IMR-90 (cell line): ENCODE measurements at regions not wholly inside any gene's neighbourhood (a gene's known extent, or its start where the extent isn't known, plus 50 kb on each side); places are given as distances from the start of the nearest gene placed in this dataset.
"Not testable (repeated sequence)": the region's sequence is repeated elsewhere in the genome, so short reads cannot be mapped to it uniquely, and the experiment has no call there.

Experiments used
- ATAC-seq: fragments of 200-7000 bp; cut with Tn5 transposase; 2 replicates; pipeline ENCODE4 v1.9.1; 2020; ENCODE audit warnings: low read depth, mild to moderate bottlenecking, moderate library complexity
- BruUV-seq: library from RNA; stranded (reverse); fragments of 400-500 nt; replicated peaks from 2 replicates; lab custom pipeline; 2021; lab: Mats Ljungman, UMichigan
- CTCF ChIA-PET: fragments of 300-600 bp; formaldehyde crosslinking; extraction: SDS; loops from one replicate; lab custom pipeline; 2021; ENCODE audit warnings: antibody characterized with exemption; lab: Yijun Ruan, JAX
- POLR2A ChIA-PET: fragments of 300-600 bp; sonication (Branson Sonifier 250); formaldehyde crosslinking; loops from one replicate; lab custom pipeline; 2022; ENCODE audit warnings: antibody characterized with exemption; ENCODE audit not compliant: unreplicated experiment; lab: Charles Lee
- DNase-seq: peaks from one replicate; pipeline ENCODE4 v3.0.0; 2013
- H2AFZ ChIP-seq: replicated peaks from 2 replicates; pipeline ENCODE3; 2013; ENCODE audit warnings: low read length, mild to moderate bottlenecking; ENCODE audit not compliant: poor library complexity
- H2AK5ac ChIP-seq: 2 replicates; pipeline ENCODE4 v1.6.1; 2013; ENCODE audit warnings: low read depth, low read length, inconsistent platforms
- H2AK9ac ChIP-seq: replicated peaks from 2 replicates; pipeline ENCODE3; 2013; ENCODE audit warnings: mild to moderate bottlenecking, low read depth, low read length, moderate library complexity; ENCODE audit not compliant: poor library complexity
- H2BK120ac ChIP-seq: 2 replicates; pipeline ENCODE4 v1.6.1; 2013; ENCODE audit warnings: low read depth, low read length, inconsistent platforms
- H2BK15ac ChIP-seq: 3 replicates; pipeline ENCODE4 v1.6.1; 2013; ENCODE audit warnings: low read depth, low read length, inconsistent platforms
- H2BK20ac ChIP-seq: 2 replicates; pipeline ENCODE4 v1.6.1; 2013; ENCODE audit warnings: low read depth, mild to moderate bottlenecking, inconsistent platforms, low read length, moderate library complexity
- H2BK5ac ChIP-seq: 2 replicates; pipeline ENCODE4 v1.6.1; 2013; ENCODE audit warnings: mild to moderate bottlenecking, low read depth, low read length, inconsistent platforms; ENCODE audit not compliant: poor library complexity, severe bottlenecking
- H3K14ac ChIP-seq: replicated peaks from 2 replicates; pipeline ENCODE4 v1.6.1; 2013; ENCODE audit warnings: low read depth, low read length, inconsistent platforms
- H3K18ac ChIP-seq: 2 replicates; pipeline ENCODE4 v1.6.1; 2013; ENCODE audit warnings: low read depth, low read length, control low read depth
- H3K23ac ChIP-seq: 2 replicates; pipeline ENCODE4 v1.6.1; 2013; ENCODE audit warnings: low read depth, low read length, inconsistent platforms
- H3K27ac ChIP-seq: 2 replicates; pipeline ENCODE4 v1.5.1; 2013; ENCODE audit warnings: mild to moderate bottlenecking, control low read depth, low read length; ENCODE audit not compliant: insufficient read depth
- H3K27me3 ChIP-seq: 2 replicates; pipeline ENCODE4 v1.6.1; 2013; ENCODE audit warnings: low read length; ENCODE audit not compliant: control insufficient read depth, insufficient read depth
- H3K36me3 ChIP-seq: 2 replicates; pipeline ENCODE4 v1.6.1; 2013; ENCODE audit warnings: low read length, mixed read lengths; ENCODE audit not compliant: control insufficient read depth, insufficient read depth
- H3K4ac ChIP-seq: 2 replicates; pipeline ENCODE4 v1.6.1; 2013; ENCODE audit warnings: low read depth, low read length, inconsistent platforms
- H3K4me1 ChIP-seq: 2 replicates; pipeline ENCODE4 v1.6.1; 2013; ENCODE audit warnings: low read length, mixed read lengths; ENCODE audit not compliant: control insufficient read depth, insufficient read depth
- H3K4me2 ChIP-seq: 2 replicates; pipeline ENCODE4 v1.6.1; 2013; ENCODE audit warnings: low read depth, mild to moderate bottlenecking, control low read depth, low read length, moderate library complexity
- H3K4me3 ChIP-seq: 2 replicates; pipeline ENCODE4 v1.5.1; 2013; ENCODE audit warnings: low read depth, mild to moderate bottlenecking, control low read depth, low read length, moderate library complexity; ENCODE audit not compliant: insufficient read depth
- H3K56ac ChIP-seq: 2 replicates; pipeline ENCODE4 v1.6.1; 2013; ENCODE audit warnings: low read length, inconsistent platforms; ENCODE audit not compliant: insufficient read depth; ENCODE audit errors: extremely low read depth
- H3K79me1 ChIP-seq, 2 experiments: 2 replicates each; pipeline ENCODE4 v1.6.1; 2013; ENCODE audit warnings: low read length in 2 of 2, inconsistent platforms in 1 of 2, low read depth in 1 of 2
- H3K9ac ChIP-seq: 2 replicates; pipeline ENCODE4 v1.6.1; 2013; ENCODE audit warnings: low read depth, low read length, control low read depth
- H3K9me1 ChIP-seq: 2 replicates; pipeline ENCODE4 v1.6.1; 2013; ENCODE audit warnings: low read length, inconsistent platforms; ENCODE audit not compliant: insufficient read depth
- H3K9me3 ChIP-seq: 2 replicates; pipeline ENCODE4 v1.6.1; 2013; ENCODE audit warnings: low read length; ENCODE audit not compliant: control insufficient read depth, insufficient read depth
- H4K20me1 ChIP-seq: 2 replicates; pipeline ENCODE4 v1.6.1; 2013; ENCODE audit warnings: low read length, inconsistent platforms; ENCODE audit not compliant: insufficient read depth
- H4K5ac ChIP-seq: 2 replicates; pipeline ENCODE4 v1.6.1; 2013; ENCODE audit warnings: mild to moderate bottlenecking, low read depth, low read length, control low read depth
- H4K8ac ChIP-seq, 2 experiments: 2 replicates each; pipeline ENCODE4 v1.6.1; 2013; ENCODE audit warnings: low read depth in 2 of 2, low read length in 2 of 2, control low read depth in 1 of 2, inconsistent platforms in 1 of 2
- H4K91ac ChIP-seq: 2 replicates; pipeline ENCODE4 v1.6.1; 2013; ENCODE audit warnings: low read depth, low read length, inconsistent platforms; ENCODE audit not compliant: insufficient read depth
- CEBPB ChIP-seq: IDR thresholded peaks from 2 replicates; pipeline ENCODE4 v1.6.1; 2012; ENCODE audit warnings: low read depth, low read length, improper control_type of control experiment
- MAFK ChIP-seq: IDR thresholded peaks from 2 replicates; pipeline ENCODE4 v1.6.1; 2012; ENCODE audit warnings: low read depth, low read length, improper control_type of control experiment
- MAZ ChIP-seq: IDR thresholded peaks from 2 replicates; pipeline ENCODE4 v1.6.1; 2012; ENCODE audit warnings: low read depth, mild to moderate bottlenecking, low read length, improper control_type of control experiment, moderate library complexity, borderline replicate concordance
- NFE2L2 ChIP-seq: fragments of 150-350 bp; IDR thresholded peaks from 2 replicates; pipeline ENCODE4 v1.6.1; 2016; ENCODE audit warnings: low read depth, mild to moderate bottlenecking, low read length
- RAD21 ChIP-seq: IDR thresholded peaks from 2 replicates; pipeline ENCODE4 v1.6.1; 2012; ENCODE audit warnings: low read length, improper control_type of control experiment
- RFX5 ChIP-seq: IDR thresholded peaks from 2 replicates; pipeline ENCODE4 v1.8.0; 2012; ENCODE audit warnings: low read depth, mild to moderate bottlenecking, low read length, moderate library complexity
- SMC3 ChIP-seq: fragments of 150-350 bp; IDR thresholded peaks from 2 replicates; pipeline ENCODE4 v1.6.1; 2016; ENCODE audit warnings: low read depth, mild to moderate bottlenecking, antibody characterized with exemption, low read length, moderate library complexity
- WGBS, 2 experiments: methylation state at CpG; one replicate each; pipeline versions ENCODE4 v1.1.5 to v1.1.7; 2013; ENCODE audit warnings: missing lambda C conversion rate in 2 of 2; ENCODE audit not compliant: insufficient read length in 1 of 2; ENCODE audit errors: extremely low coverage in 2 of 2; 5-methylcytosine and 5-hydroxymethylcytosine counted together
- dilution Hi-C: fragments of 300-500 bp; cut with HindIII; formaldehyde crosslinking; loops from one replicate; pipeline ENCODE4 v1.14.3; 2018; ENCODE audit warnings: low sequenced_read_pairs; ENCODE audit not compliant: unreplicated experiment
- in situ Hi-C: fragments of 300-500 bp; cut with MboI; formaldehyde crosslinking; loops from 3 replicates; pipeline ENCODE4 v1.14.3; 2019; ENCODE audit warnings: low sequenced_read_pairs, inconsistent platforms, mixed read lengths
- intact Hi-C: fragments of 100-400 bp; cut with micrococcal nuclease; formaldehyde crosslinking; loops from 2 replicates; pipeline ENCODE4 v1.10.0; 2022

- Histone ChIP-seq H2AK9ac (no peak overlapping the region), H2BK15ac (no peak overlapping the region), H3K9me1 (no peaks in the 10 kb centered on the region), H2AFZ (no peak overlapping the region), H4K20me1 (no peaks in the 10 kb centered on the region), H2AK5ac (no peak overlapping the region), H4K91ac (no peak overlapping the region), H4K8ac (no peak overlapping the region), H3K18ac (no peak overlapping the region), H3K56ac (no peak overlapping the region), H3K4ac (no peak overlapping the region), H4K5ac (no peak overlapping the region), H2BK120ac (no peak overlapping the region), H3K27me3 (no peaks in the 10 kb centered on the region), H3K14ac (no peak overlapping the region), H3K23ac (no peak overlapping the region), H3K9ac (no peak overlapping the region), H3K4me3 (no peak overlapping the region), H3K4me2 (no peak overlapping the region), H2BK20ac (no peak overlapping the region), H3K27ac (no peak overlapping the region), H2BK5ac (no peak overlapping the region), H3K36me3 (no peaks in the 10 kb centered on the region), H3K79me1 (no peaks in the 10 kb centered on the region), H3K9me3 (no peaks in the 10 kb centered on the region), H3K4me1 (no peaks in the 10 kb centered on the region)
- in situ Hi-C loops (no loop called here), dilution Hi-C loops (no loop called here), intact Hi-C loops (no loop called here)
- ChIA-PET CTCF (no interaction called here), POLR2A (no interaction called here)
- no peak for TF ChIP-seq SMC3
- no peak for TF ChIP-seq RFX5
- TF ChIP-seq NFE2L2, result no peak
- no peak for TF ChIP-seq RAD21
- no peak for TF ChIP-seq CEBPB
- TF ChIP-seq MAZ, result no peak
- no peak for TF ChIP-seq MAFK
- no CpG with 5 or more reads among the region's 4 CpGs for WGBS, 2 experiments
- no TSS peak for BruUV-seq
- DNase-seq (no peak), ATAC-seq (no peak)
These were observed 95.0 kb downstream of the QRSL1 start for GRCh38 chr6:106724337-106724736.

- BruUV-seq, H3K23ac ChIP-seq, H3K4me1 ChIP-seq, H2BK15ac ChIP-seq, CTCF ChIA-PET, ATAC-seq, H3K4ac ChIP-seq, H3K27ac ChIP-seq, H2BK20ac ChIP-seq, H2AK9ac ChIP-seq, H4K20me1 ChIP-seq, H3K36me3 ChIP-seq, H3K56ac ChIP-seq, in situ Hi-C loops, H3K79me1 ChIP-seq, H3K27me3 ChIP-seq, H2BK5ac ChIP-seq, intact Hi-C loops, H2AFZ ChIP-seq, H4K91ac ChIP-seq, dilution Hi-C loops, H4K8ac ChIP-seq, H3K14ac ChIP-seq, H4K5ac ChIP-seq, H2BK120ac ChIP-seq, DNase-seq, POLR2A ChIA-PET, H3K18ac ChIP-seq, H3K4me2 ChIP-seq, H3K9ac ChIP-seq, H2AK5ac ChIP-seq, H3K9me3 ChIP-seq, H3K4me3 ChIP-seq, H3K9me1 ChIP-seq: not testable (repeated sequence)
- 80% methylated on average over 1 of the region's 2 CpGs; no CpG with 5 or more reads in 1 of the 2 experiments for WGBS, 2 experiments
These were observed 94.0 kb downstream of the QRSL1 start for GRCh38 chr6:106723419-106723818.
